GM12891 (cell line): ENCODE measurements at regions not wholly inside any gene's neighbourhood (a gene's known extent, or its start where the extent isn't known, plus 50 kb on each side); places are given as distances from the start of the nearest gene placed in this dataset.
"Not testable (repeated sequence)": the region's sequence is repeated elsewhere in the genome, so short reads cannot be mapped to it uniquely, and the experiment has no call there.

ENCODE experiments used
- DNase-seq: peaks from one replicate; pipeline ENCODE4 v3.0.0; 2011; ENCODE audit warnings: low spot score; ENCODE audit not compliant: insufficient read length
- FAIRE-seq: peaks from 2 replicates; lab custom pipeline; 2011; peaks lifted over from hg19 to GRCh38; lab: Jason Lieb, UNC
- PAX5 ChIP-seq: IDR thresholded peaks from 2 replicates; pipeline ENCODE4 v1.6.1; 2011; ENCODE audit warnings: low read length, moderate library complexity, mild to moderate bottlenecking; ENCODE audit not compliant: insufficient read depth, severe bottlenecking
- POLR2A ChIP-seq: IDR thresholded peaks from 2 replicates; pipeline ENCODE4 v1.6.1; 2011; ENCODE audit warnings: low read depth, low read length, control low read depth
- POLR2AphosphoS5 ChIP-seq: IDR thresholded peaks from 2 replicates; pipeline ENCODE4 v1.6.1; 2011; ENCODE audit warnings: low read depth, low read length, control low read depth
- POU2F2 ChIP-seq: IDR thresholded peaks from 2 replicates; pipeline ENCODE4 v1.6.1; 2011; ENCODE audit warnings: low read depth, mild to moderate bottlenecking, control low read depth, low read length, moderate library complexity
- SPI1 ChIP-seq: IDR thresholded peaks from 2 replicates; pipeline ENCODE4 v1.6.1; 2011; ENCODE audit warnings: low read depth, low read length, control low read depth
- TAF1 ChIP-seq: IDR thresholded peaks from 2 replicates; pipeline ENCODE4 v1.6.1; 2011; ENCODE audit warnings: low read depth, low read length, control low read depth

DNA sequence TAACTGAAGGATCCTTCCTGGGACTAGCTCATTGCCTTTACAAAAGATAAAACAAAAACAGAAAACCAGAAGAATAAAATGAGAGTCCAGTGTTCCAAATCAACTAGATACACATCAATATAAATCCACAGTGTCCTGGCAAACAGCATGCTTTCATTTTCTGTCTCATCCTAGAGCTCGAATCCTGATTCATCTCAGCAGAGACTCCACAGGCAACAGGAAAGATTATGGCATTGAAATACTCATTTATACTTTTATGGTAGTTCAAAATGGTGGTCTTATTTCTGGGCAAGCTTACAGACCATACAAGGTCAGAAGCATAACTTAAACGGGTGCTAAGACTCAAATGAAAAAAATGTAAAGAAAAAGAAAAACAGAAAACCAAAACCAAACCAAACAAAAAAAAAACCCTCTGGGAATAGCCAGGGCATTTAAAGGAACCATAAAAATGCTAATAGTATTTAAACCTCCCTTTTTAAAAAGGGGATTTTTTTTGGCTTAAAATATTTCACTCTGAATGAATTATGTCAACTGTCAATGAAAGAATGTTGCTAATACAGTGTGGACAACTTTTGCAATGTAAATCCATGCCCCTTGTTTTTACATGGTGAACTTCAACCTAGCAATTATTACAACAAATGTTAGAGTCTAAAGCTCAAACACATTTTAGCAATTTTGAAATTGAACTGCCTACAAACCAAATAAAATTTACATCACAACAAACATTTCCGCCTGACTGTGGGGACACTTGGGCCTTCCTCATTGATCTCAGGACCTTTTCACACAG, 57.9 kb downstream of the GPR101 start:
- no peak for DNase-seq
- no peak for FAIRE-seq
- TF ChIP-seq PAX5 (no peak), POLR2AphosphoS5 (no peak), POLR2A (no peak), TAF1 (no peak), SPI1 (no peak), POU2F2 (no peak)

DNA sequence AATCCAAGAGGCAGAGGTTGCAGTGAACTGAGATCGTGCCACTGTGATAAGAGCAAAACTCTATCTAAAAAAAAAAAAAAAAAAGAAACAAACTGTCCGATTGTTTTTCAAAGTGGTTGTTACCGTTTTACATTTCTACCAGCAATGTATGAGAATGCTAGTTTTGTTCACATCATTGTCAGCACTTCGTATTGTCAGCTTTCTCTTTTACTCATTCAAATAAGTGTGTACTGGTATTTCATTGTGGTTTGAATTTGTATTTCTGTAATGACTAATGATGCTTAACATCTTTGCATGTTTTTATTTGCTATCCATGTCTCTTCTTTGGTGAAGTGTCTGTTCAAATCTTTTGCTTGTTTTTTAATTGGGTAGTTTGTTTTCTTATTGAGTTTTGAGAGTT, 65.8 kb downstream of the GPR101 start:
- DNase-seq (no peak), FAIRE-seq (peak; percentile 66)
- TF ChIP-seq PAX5: no peak
- no peak for TF ChIP-seq POU2F2
- TF ChIP-seq POLR2AphosphoS5: no peak
- TF ChIP-seq POLR2A: no peak
- no peak for TF ChIP-seq TAF1

DNA sequence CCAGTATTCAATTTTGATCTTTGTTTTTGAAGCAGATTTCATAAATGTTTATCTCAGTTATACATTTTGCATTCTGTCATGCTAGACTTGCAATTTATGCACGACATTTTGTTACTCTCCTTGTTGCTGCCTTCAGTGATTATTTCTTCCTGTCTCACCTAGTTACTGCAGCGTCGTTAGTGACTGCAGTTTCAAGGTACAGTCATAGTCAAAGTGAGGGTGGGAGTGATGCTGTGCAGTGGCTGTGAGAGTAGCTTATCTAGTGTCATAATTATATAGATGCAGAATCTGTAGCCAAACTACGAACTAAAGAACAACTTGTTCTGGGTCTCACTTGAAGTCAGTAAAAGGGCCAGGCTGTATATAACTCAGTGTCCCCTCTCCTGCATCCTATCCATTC, 69.8 kb downstream of the GPR101 start:
- TF ChIP-seq SPI1 (no peak), POLR2AphosphoS5 (no peak), POU2F2 (no peak), POLR2A (no peak), PAX5 (no peak), TAF1 (no peak)
- no peak for FAIRE-seq

DNA sequence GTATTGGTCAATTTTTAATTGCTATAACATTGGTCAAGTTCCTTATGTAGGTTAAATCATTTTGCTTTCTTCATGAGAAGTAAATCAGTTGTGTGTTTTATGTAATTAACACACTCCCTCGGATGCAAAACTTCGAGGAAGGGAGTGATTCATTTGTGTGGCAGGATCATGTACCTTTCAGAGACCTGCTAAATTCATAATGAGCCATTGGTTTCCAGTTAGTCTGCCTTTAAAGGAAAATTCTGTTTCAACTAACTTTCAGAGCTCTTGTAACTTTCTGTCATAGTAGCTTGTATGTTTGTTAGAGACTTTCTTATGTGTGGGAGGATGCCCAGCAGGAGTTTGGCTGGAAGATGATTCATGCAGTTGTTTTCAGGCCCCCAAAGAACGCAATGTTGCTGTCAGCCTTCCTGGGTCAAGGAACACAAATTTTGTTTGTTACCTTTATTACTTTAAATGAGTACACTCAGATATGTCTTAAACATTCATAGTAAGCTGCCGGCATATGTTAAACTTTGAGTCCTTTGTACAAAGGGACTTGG, 72.1 kb downstream of the GPR101 start:
- DNase-seq (no peak), FAIRE-seq (no peak)
- no peak for TF ChIP-seq POLR2AphosphoS5

More for the DNA sequence above, 69.8 kb downstream of the GPR101 start:
- DNase-seq: no peak

DNA sequence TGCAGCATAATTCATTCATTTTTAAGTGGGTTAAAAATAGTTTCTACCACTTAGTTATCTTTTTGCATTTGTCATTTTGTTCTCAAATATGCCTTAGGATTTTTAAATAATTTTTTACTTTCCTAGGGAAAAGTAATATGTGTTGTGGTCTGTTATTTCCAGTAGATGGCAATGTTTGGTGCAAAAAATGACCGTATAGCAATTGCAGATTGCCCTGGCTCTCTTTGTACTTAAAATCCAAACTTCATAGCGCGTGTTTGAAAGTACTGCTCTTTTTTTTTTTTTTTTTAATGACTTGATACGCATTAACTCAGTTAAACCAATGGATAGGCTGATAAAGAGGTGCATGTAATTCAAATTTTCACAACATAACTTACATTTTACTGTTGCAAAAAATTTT, 74.4 kb upstream of the RBMX start:
- DNase-seq: no peak
- FAIRE-seq: peak; percentile 48
- TF ChIP-seq TAF1 (no peak), POLR2A (no peak), POU2F2 (no peak), POLR2AphosphoS5 (no peak), PAX5 (no peak), SPI1 (no peak)

DNA sequence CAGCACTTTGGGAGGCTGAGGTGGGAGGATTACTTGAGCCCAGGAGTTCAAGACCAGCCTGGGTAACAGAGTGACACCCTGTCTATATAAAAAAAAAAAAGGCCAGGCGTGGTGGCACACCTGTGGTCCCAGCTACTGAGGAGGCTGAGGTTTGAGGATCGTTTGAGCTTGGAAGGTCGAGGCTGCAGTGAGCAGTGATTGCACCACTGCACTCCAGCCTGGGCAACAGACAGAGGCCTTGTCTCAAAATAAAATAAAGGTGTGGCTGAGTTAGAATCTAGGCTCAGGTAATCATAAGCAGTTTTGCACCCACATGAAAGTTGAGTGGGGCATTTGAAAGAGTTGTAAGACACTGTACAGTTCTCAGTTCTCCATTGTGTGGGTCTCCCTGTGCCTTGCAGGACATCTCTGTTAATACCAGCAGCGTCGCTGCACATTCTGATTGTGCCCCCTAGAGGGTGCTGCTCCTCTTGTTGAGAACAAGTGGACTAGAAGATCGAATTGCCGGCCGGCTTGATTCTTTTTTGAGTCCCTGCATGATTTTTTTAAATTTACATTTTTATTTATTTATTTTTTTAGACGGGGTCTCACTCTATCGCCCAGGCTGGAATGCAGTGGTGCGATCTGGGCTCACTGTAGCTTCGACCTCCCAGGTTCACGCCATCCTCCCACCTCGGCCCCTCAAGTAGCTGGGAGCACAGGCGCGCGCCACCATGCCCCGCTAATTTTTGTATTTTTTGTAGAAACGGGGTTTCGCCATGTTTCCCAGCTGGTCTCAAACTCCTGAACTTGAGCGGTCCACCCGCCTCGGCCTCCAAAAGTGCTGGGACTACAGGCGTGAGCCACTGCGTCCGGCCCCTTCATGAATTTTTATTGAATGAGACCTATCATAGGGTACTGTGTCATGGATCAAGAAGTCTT, 73.6 kb upstream of the RBMX start:
- TF ChIP-seq TAF1: no peak
- TF ChIP-seq SPI1: peak; percentile 57
- no peak for TF ChIP-seq POLR2A
- FAIRE-seq (peak; percentile 88), DNase-seq (peak; percentile 6)

DNA sequence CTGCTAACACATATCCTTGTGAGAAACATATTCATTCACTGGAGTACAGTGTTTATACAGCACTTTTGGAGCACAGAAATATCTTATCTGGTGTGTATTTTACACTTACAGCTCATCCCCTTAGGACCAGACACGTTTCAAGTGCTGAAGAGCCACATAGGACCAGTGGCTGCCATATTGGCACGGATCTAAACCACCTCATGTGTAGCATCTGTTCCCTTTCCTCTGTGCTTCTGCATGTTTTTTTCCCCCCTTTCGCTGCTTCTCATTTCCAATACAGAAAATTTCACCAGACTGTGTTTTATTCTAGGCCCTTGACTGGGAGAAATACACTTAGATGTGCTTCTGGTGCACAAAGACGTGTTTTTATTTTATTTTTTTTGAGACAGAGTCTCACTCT, 69.7 kb upstream of the RBMX start:
- FAIRE-seq: no peak
- no peak for TF ChIP-seq POLR2A
- no peak for TF ChIP-seq TAF1
- no peak for TF ChIP-seq PAX5
- no peak for TF ChIP-seq SPI1
- no peak for TF ChIP-seq POLR2AphosphoS5
- no peak for DNase-seq

DNA sequence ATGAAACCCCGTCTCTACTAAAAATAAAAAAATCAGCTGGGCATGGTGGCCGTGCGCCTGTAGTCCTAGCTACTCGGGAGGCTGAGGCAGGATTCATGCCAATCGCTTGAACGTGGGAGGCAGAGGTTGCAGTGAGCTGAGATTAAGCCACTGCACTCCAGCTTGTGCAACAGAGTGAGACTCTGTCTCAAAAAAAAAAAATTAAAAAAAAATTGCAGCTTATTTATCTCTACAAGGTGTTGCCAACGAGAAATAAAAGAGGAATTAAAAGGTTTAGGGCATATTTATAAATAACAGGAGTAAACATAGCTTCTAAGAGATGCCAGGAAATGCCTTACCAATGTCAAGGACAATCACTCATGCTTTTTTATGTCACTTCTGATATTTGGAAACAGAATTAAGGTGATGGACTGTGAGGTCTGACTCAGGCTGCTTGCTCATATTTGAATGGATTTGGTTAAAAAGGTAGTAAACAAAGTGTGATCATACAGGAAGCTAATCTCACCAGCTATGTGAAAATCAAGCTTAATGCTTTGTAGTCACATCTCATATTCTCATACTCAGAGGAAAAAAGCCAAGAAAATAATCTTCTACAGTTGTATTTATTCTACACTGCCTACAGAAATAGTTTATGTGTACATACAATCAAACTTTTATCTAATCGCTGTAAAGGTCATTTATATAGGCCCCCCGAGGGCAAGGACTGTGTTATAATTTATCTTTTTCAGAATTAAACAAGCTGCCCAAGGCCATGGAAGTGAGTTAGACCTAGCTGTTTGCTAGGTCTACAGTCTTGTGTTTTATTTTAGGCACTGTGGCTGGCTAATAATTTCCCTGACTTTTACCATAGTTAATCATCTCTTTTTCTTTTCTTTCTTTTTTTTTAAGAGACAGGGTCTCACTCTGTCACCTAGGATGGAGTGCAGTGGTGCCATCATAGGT, 61.1 kb upstream of the RBMX start:
- FAIRE-seq (no peak), DNase-seq (no peak)
- TF ChIP-seq POU2F2 (no peak), POLR2A (no peak), SPI1 (no peak), POLR2AphosphoS5 (no peak), TAF1 (no peak), PAX5 (no peak)

DNA sequence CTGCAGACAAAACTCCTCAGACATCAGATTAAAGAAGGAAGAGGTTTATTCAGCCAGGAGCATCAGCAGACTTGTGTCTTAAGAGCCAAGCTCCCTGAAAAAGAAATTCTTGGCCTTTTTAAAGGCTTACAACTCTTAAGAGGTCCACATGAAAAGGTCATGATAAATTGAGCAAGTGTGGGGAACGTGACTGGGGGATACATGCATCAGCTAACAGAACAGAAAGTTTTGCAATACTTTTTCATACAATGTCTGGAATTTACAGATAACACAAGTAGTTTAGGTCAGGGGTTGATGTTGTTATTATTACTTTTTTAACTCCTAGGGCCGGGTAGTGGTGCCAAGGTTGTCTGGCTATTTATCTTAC, 55.6 kb upstream of the RBMX start:
- no peak for DNase-seq
- FAIRE-seq: no peak
- TF ChIP-seq SPI1 (no peak), POLR2AphosphoS5 (no peak), POLR2A (no peak), POU2F2 (no peak), TAF1 (no peak), PAX5 (no peak)

DNA sequence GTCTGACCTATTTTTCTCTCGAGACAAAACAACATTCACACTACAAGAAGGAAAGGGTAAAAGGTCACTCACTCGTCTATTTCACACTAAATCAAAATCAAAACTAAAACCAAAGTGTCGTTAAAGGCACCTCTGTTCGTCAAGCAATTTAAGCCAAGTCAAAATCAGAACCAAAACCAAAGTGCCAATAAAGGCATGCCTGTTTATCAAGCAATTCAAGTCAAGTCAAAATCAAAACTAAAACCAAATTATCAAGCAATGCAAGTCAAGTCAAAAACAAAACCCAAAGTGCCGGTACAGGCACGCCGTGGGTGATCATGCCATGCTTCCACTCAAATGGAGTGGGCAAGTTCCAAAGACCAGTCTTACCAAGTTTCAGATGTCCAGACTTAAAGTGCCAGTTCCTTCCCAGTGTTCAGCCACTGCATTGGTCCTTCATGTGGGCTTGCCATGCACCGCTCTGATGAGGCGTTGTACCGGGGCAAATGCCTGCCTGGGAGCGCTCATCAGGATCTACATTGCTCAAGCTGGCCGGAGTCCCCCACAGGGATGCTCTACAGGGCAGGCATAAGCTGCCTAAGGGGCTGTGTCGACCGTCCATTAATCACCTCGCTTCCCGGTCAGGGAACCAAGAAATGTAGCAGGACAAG, 55.1 kb upstream of the RBMX start:
- FAIRE-seq: peak; percentile 23
- DNase-seq: not testable (repeated sequence)

DNA sequence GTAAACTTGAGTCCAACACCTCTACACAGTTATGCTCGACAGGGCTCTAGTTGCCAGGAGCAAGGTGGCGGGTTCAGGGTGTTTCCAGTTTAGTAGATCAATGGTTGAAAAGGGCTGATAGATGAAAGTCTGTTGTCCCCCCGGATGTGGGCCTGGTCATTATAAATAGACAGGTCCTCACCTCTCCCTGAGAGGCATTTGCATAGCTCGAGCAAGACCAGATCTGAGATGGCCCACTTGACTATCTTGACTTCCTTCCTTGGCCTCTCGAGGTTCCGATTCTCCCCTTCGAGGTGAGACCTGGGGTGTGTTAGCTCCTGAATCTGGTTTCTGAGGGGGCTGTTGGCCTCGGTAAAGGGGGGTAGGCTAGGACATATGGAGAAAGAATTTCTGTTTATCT, 54.1 kb upstream of the RBMX start:
- DNase-seq, FAIRE-seq: not testable (repeated sequence)
